ENCODE measurements at regions not wholly inside any gene's neighbourhood (a gene's known extent, or its start where the extent isn't known, plus 50 kb on each side); places are given as distances from the start of the nearest gene placed in this dataset.

DNA sequence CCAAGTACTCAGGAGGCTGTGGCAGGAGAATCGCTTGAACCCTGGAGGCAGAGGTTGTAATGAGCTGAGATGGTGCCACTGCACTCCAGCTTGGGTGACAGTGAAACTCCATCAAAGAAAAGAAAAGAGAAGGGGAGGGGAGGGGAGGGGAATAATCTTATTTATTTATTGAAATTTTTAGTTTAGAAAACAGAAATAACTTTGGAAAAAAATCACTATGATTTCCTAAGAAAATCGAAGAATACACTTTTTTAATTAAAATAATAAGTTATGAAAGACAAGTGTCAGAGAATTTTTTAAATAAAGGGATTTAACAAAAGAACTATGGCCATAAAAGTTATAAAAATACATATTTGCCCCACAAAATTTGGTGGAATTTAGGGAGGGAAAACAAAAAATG, 836.9 kb upstream of the HS3ST1 start:
- TF ChIP-seq YY1 (IDR thresholded peaks at IDR 0.05; ENCODE audit: insufficient read depth, insufficient read length) = no peak
- no peak for TF ChIP-seq ZNF274 (IDR thresholded peaks at IDR 0.05; ENCODE audit: low read depth, low read length)
- no peak for TF ChIP-seq SUZ12 (IDR thresholded peaks at IDR 0.05; ENCODE audit: extremely low read depth, insufficient read depth, insufficient read length)

All from NT2/D1 (cell line).